H7 (cell line): ENCODE measurements at regions not wholly inside any gene's neighbourhood (a gene's known extent, or its start where the extent isn't known, plus 50 kb on each side); places are given as distances from the start of the nearest gene placed in this dataset.

Experiments
- DNase-seq: peaks from one replicate; pipeline ENCODE4 v3.0.0; 2012
- H3K27me3 ChIP-seq: 2 replicates; pipeline ENCODE4 v1.6.0; 2011; ENCODE audit warnings: mild to moderate bottlenecking, low read length; ENCODE audit not compliant: control insufficient read depth, insufficient read depth
- H3K36me3 ChIP-seq: replicated peaks from 2 replicates; pipeline ENCODE4 v1.5.1; 2011; ENCODE audit warnings: low read length; ENCODE audit not compliant: control insufficient read depth, insufficient read depth
- H3K4me3 ChIP-seq: 2 replicates; pipeline ENCODE4 v1.5.1; 2011; ENCODE audit warnings: low read depth, mild to moderate bottlenecking, control low read depth, low read length, moderate library complexity; ENCODE audit not compliant: insufficient read depth

GRCh38 chrX:147739196-147739595 lies 172.5 kb upstream of the FMR1 start:
- H3K4me3 ChIP-seq: no peak overlapping the region
- H3K36me3 ChIP-seq: no peaks in the 10 kb centered on the region
- no peaks in the 10 kb centered on the region; the same call in 1 of the 2 replicates for H3K27me3 ChIP-seq
- DNase-seq: no peak

- DNase-seq: no peak
Measured at GRCh38 chrX:147741776-147742175, 169.9 kb upstream of the FMR1 start.

GRCh38 chrX:147749308-147749707 lies 162.4 kb upstream of the FMR1 start:
- no peak for DNase-seq
- Histone ChIP-seq H3K36me3 (no peaks in the 10 kb centered on the region), H3K4me3 (no peak overlapping the region), H3K27me3 (peaks cover 2% of the 10 kb centered on the region; the same call in 1 of the 2 replicates)

More at GRCh38 chrX:147741776-147742175, 169.9 kb upstream of the FMR1 start:
- Histone ChIP-seq H3K36me3 (no peaks in the 10 kb centered on the region), H3K4me3 (no peak overlapping the region), H3K27me3 (no peaks in the 10 kb centered on the region; the same call in 1 of the 2 replicates)

DNA sequence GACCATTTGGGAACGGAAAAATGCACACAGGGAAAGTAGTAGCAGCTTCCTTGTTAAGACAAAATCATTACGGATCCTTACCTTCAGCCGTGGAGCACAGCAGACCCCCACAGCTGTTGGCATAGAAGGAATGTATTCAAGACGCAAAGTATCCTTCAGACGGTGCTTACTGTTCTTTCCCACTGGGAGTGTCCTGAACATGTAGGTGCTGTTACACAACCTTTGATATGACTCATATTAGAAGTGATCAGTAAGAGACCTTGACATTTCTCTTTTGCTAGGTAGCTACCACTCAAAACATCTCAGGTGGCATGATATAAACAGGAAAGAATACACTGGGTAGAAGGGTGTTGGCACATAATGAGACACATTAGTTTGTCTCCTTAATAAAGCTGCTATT lies 154.0 kb upstream of the FMR1 start:
- DNase-seq: no peak
- Histone ChIP-seq H3K27me3 (peaks cover 2% of the 10 kb centered on the region; the same call in 1 of the 2 replicates), H3K4me3 (no peak overlapping the region), H3K36me3 (no peaks in the 10 kb centered on the region)

GRCh38 chrX:147763131-147763530 lies 148.6 kb upstream of the FMR1 start:
- Histone ChIP-seq H3K27me3 (no peaks in the 10 kb centered on the region), H3K36me3 (no peaks in the 10 kb centered on the region), H3K4me3 (no peak overlapping the region)
- DNase-seq: no peak

DNA sequence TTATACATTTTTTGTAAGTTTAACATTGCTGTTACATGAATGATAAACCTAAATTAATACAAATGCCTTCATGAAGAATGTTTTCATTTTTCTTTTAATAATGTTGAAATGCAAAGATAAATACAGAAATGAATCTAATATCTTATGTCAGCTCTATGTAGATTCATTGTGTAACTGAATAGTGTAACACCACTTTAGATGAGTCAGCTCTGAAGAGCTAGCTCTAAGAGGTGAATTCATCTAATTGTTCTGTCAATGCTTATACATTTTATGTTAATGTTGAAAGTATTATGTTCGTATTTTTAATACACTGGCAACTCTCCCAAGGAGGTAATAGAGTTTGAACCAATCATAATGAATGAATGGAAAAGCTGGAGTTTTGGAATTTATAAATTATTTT lies 146.9 kb upstream of the FMR1 start:
- no peak overlapping the region for H3K4me3 ChIP-seq
- no peak for DNase-seq
- H3K36me3 ChIP-seq: no peaks in the 10 kb centered on the region
- no peaks in the 10 kb centered on the region for H3K27me3 ChIP-seq

GRCh38 chrX:147770858-147771257 lies 140.9 kb upstream of the FMR1 start:
- Histone ChIP-seq H3K36me3 (no peaks in the 10 kb centered on the region), H3K4me3 (no peak overlapping the region), H3K27me3 (no peaks in the 10 kb centered on the region)
- no peak for DNase-seq

- no peak overlapping the region for H3K4me3 ChIP-seq
- H3K36me3 ChIP-seq: no peaks in the 10 kb centered on the region
- no peak for DNase-seq
- H3K27me3 ChIP-seq: no peaks in the 10 kb centered on the region
Measured at GRCh38 chrX:147776988-147777387, 134.7 kb upstream of the FMR1 start.

GRCh38 chrX:147779173-147779572 lies 132.5 kb upstream of the FMR1 start:
- DNase-seq: no peak
- no peak overlapping the region for H3K4me3 ChIP-seq
- H3K36me3 ChIP-seq: no peaks in the 10 kb centered on the region
- H3K27me3 ChIP-seq: no peaks in the 10 kb centered on the region

DNA sequence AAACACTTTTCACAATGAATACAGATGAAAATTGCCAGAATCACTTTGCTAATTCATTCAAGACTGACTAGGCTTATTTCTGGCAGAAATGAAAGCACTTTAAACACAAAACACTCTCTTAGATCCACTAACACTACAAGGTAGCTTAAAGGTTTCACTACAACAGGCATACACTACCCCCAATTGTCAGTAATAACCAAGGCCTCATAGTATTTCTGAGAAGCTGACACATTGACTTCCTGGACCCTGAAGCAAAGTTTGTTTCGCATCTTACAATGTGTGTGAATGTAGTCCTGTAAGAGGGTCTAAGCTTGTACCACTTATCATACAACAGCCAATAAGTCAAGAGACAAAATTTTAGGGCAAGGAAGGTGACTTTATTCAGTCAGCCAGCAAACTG lies 129.9 kb upstream of the FMR1 start:
- Histone ChIP-seq H3K4me3 (no peak overlapping the region), H3K36me3 (no peaks in the 10 kb centered on the region), H3K27me3 (no peaks in the 10 kb centered on the region)
- no peak for DNase-seq

GRCh38 chrX:147788641-147789350 lies 122.9 kb upstream of the FMR1 start:
- no peak for DNase-seq
- Histone ChIP-seq H3K4me3 (no peak overlapping the region), H3K36me3 (no peaks in the 10 kb centered on the region), H3K27me3 (no peaks in the 10 kb centered on the region)

DNA sequence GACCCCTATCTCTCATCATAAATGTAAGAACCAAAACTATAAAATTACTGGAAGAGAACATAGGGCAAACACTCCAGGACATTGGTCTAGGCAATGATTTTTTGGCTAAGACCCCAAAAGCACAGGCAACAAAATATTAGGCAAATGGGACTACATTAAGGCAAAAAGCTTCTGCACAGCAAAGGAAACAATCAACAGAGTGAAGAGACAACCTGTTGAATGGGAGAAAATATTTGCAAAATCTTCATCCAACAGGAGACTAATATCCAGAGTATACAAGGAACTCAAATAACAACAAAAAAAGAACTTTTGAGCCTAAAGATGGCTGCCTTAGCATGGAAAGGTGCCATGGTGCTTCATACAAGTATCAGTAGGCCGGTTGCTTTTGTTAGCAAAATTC lies 111.1 kb upstream of the FMR1 start:
- H3K4me3 ChIP-seq: no peak overlapping the region
- no peak for DNase-seq
- no peaks in the 10 kb centered on the region for H3K27me3 ChIP-seq
- no peaks in the 10 kb centered on the region for H3K36me3 ChIP-seq

DNA sequence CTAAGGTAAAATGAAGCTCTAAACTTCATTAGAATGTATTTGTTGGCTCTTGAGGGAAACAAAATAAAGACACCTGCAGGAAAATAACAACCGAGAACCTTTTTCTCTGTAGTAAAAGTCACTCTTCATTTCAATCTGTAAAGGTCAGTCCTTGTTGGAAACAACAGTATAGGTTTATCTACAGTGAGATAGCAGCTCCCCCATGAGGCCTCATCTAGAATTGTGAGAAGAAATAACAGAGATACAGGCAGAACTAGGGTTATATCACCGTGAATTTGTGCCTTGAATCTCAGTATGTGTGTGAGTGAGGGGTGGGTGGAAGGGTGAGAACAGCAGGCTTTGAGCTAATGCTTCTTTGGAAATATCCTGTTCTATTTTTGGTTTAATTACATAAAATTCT lies 107.8 kb upstream of the FMR1 start:
- DNase-seq: peak; percentile 28
- H3K36me3 ChIP-seq: no peaks in the 10 kb centered on the region
- no peak overlapping the region for H3K4me3 ChIP-seq
- H3K27me3 ChIP-seq: no peaks in the 10 kb centered on the region

- Histone ChIP-seq H3K4me3 (no peak overlapping the region), H3K36me3 (no peaks in the 10 kb centered on the region), H3K27me3 (no peaks in the 10 kb centered on the region)
- no peak for DNase-seq
Measured at GRCh38 chrX:147811803-147812202, 99.9 kb upstream of the FMR1 start.

- Histone ChIP-seq H3K27me3 (no peaks in the 10 kb centered on the region), H3K36me3 (no peaks in the 10 kb centered on the region), H3K4me3 (no peak overlapping the region)
- no peak for DNase-seq
Measured at GRCh38 chrX:147827070-147827469, 84.6 kb upstream of the FMR1 start.

- no peak for DNase-seq
- H3K4me3 ChIP-seq: no peak overlapping the region
- H3K36me3 ChIP-seq: no peaks in the 10 kb centered on the region
- H3K27me3 ChIP-seq: no peaks in the 10 kb centered on the region
Measured at GRCh38 chrX:147828719-147829118, 83.0 kb upstream of the FMR1 start.
